GM23248 (cell line): ENCODE measurements at regions not wholly inside any gene's neighbourhood (a gene's known extent, or its start where the extent isn't known, plus 50 kb on each side); places are given as distances from the start of the nearest gene placed in this dataset.

Experiments
- DNase-seq: peaks from one replicate; pipeline ENCODE4 v3.0.0-alpha.2; 2015
- H2AFZ ChIP-seq: fragments of 200-600 bp; sonication (generic); 2 replicates; pipeline ENCODE4 v1.6.1; 2016; ENCODE audit warnings: antibody characterized with exemption
- H3F3A ChIP-seq: fragments of 200-600 bp; sonication (generic); 2 replicates; pipeline ENCODE4 v1.6.1; 2016; ENCODE audit warnings: mild to moderate bottlenecking, antibody characterized with exemption, mixed run types; ENCODE audit not compliant: insufficient read depth
- H3K27ac ChIP-seq: fragments of 200-600 bp; sonication (generic); 2 replicates; pipeline ENCODE4 v1.5.1; 2016; ENCODE audit warnings: mild to moderate bottlenecking
- H3K27me3 ChIP-seq: fragments of 200-600 bp; sonication (generic); replicated peaks from 2 replicates; pipeline ENCODE4 v1.6.1; 2016; ENCODE audit warnings: mild to moderate bottlenecking; ENCODE audit not compliant: insufficient read depth
- H3K36me3 ChIP-seq: fragments of 200-600 bp; sonication (generic); 2 replicates; pipeline ENCODE4 v1.6.1; 2016; ENCODE audit warnings: low read depth, mild to moderate bottlenecking
- H3K4me1 ChIP-seq: fragments of 200-600 bp; sonication (generic); 2 replicates; pipeline ENCODE4 v1.6.1; 2016; ENCODE audit warnings: mild to moderate bottlenecking; ENCODE audit not compliant: insufficient read depth
- H3K4me2 ChIP-seq: fragments of 200-600 bp; sonication (generic); one replicate; pipeline ENCODE4 v1.6.1; 2016; ENCODE audit warnings: mild to moderate bottlenecking; ENCODE audit not compliant: unreplicated experiment
- H3K4me3 ChIP-seq: fragments of 200-600 bp; sonication (generic); 2 replicates; pipeline ENCODE4 v1.5.1; 2016; ENCODE audit warnings: mild to moderate bottlenecking
- H3K79me2 ChIP-seq: fragments of 200-600 bp; sonication (generic); 2 replicates; pipeline ENCODE4 v1.6.1; 2016; ENCODE audit warnings: mild to moderate bottlenecking; ENCODE audit not compliant: insufficient read depth
- H3K9ac ChIP-seq: fragments of 200-600 bp; sonication (generic); 2 replicates; pipeline ENCODE4 v1.6.1; 2016; ENCODE audit warnings: mild to moderate bottlenecking
- H3K9me2 ChIP-seq: fragments of 200-600 bp; sonication (generic); 2 replicates; pipeline ENCODE4 v1.6.1; 2016; ENCODE audit warnings: mixed run types, mild to moderate bottlenecking, moderate library complexity; ENCODE audit not compliant: insufficient read depth
- H3K9me3 ChIP-seq: fragments of 200-600 bp; sonication (generic); one replicate; pipeline ENCODE4 v1.6.1; 2017; ENCODE audit warnings: low read depth
- H4K20me1 ChIP-seq: fragments of 200-600 bp; sonication (generic); 2 replicates; pipeline ENCODE4 v1.6.0; 2016; ENCODE audit not compliant: insufficient read depth
- EZH2 ChIP-seq: fragments of 200-600 bp; sonication (generic); IDR thresholded peaks from 2 replicates; pipeline ENCODE4 v1.6.1; 2018; ENCODE audit warnings: antibody characterized with exemption, mild to moderate bottlenecking; ENCODE audit not compliant: insufficient read depth, poor library complexity, severe bottlenecking
- EZH2phosphoT487 ChIP-seq: fragments of 200-600 bp; sonication (generic); IDR thresholded peaks from 2 replicates; pipeline ENCODE4 v1.6.1; 2018; ENCODE audit warnings: antibody characterized with exemption, moderate library complexity, mild to moderate bottlenecking, low read depth; ENCODE audit not compliant: insufficient read depth
- WGBS, 2 experiments: methylation state at CpG; one replicate each; pipeline ENCODE4 v1.1.6; 2015 to 2017; ENCODE audit warnings: low lambda C conversion rate in 2 of 2, low coverage in 1 of 2; ENCODE audit errors: missing lambda C conversion rate in 2 of 2; 5-methylcytosine and 5-hydroxymethylcytosine counted together
- in situ Hi-C: fragments of 300-500 bp; cut with MboI; formaldehyde crosslinking; loops from 2 replicates; pipeline ENCODE4 v1.15.0; 2020

DNA sequence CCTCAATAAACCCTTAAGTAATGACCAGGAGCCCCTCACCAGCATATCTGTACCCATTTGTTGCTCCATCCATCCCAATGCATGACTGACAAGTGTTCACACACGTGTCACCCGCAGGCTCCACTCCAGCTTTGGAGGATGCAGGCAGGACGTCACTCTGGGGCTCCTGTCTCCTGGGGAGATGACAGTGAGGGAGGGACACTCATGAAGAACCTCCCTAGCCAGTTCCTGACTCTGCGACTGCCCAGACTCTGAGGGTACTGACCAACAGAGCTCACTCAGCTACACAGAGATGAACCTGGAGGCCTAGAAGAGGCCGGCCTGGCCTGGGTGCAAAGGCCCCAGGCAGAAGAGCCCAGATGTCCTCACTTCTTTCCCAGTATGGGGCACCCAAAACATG, 135.1 kb upstream of the RET start:
- Histone ChIP-seq H4K20me1 (no peaks in the 10 kb centered on the region), H3K9ac (no peak overlapping the region), H3K36me3 (no peaks in the 10 kb centered on the region), H3K27me3 (peaks cover 6% of the 10 kb centered on the region; the same call in 1 of the 2 replicates), H3F3A (no peaks in the 10 kb centered on the region), H3K4me1 (no peaks in the 10 kb centered on the region), H3K4me3 (no peak overlapping the region), H3K4me2 (no peak overlapping the region), H3K79me2 (no peaks in the 10 kb centered on the region), H2AFZ (no peak overlapping the region), H3K9me2 (no peaks in the 10 kb centered on the region), H3K9me3 (no peaks in the 10 kb centered on the region), H3K27ac (no peak overlapping the region)
- in situ Hi-C loops = no loop called here
- 40 to 56% methylated on average over 5 of the region's 5 CpGs for WGBS, 2 experiments
- TF ChIP-seq EZH2phosphoT487 (no peak), EZH2 (no peak)
- no peak for DNase-seq

- in situ Hi-C loops = no loop called here
- no peak for TF ChIP-seq EZH2
- no peak for TF ChIP-seq EZH2phosphoT487
- H2AFZ ChIP-seq = no peak overlapping the region
- H3K27me3 ChIP-seq = peaks cover 8% of the 10 kb centered on the region; the same call in 1 of the 2 replicates
- H4K20me1 ChIP-seq = no peaks in the 10 kb centered on the region
- H3K79me2 ChIP-seq = no peaks in the 10 kb centered on the region
- no peaks in the 10 kb centered on the region for H3K9me3 ChIP-seq
- 44 to 45% methylated on average over 7 of the region's 7 CpGs for WGBS, 2 experiments
- H3K9ac ChIP-seq = no peak overlapping the region
- no peak for DNase-seq
- H3K4me2 ChIP-seq = no peak overlapping the region
- H3K4me3 ChIP-seq = no peak overlapping the region
- H3K27ac ChIP-seq = no peak overlapping the region
- H3K36me3 ChIP-seq = no peaks in the 10 kb centered on the region
- H3K9me2 ChIP-seq = no peaks in the 10 kb centered on the region
- H3K4me1 ChIP-seq = no peaks in the 10 kb centered on the region
- no peaks in the 10 kb centered on the region for H3F3A ChIP-seq
Observed at GRCh38 chr10:42942279-42942950, 134.5 kb upstream of the RET start.

GRCh38 chr10:42943025-42943818, 133.6 kb upstream of the RET start:
- Histone ChIP-seq H3K4me1 (no peaks in the 10 kb centered on the region), H2AFZ (no peak overlapping the region), H3K9ac (no peak overlapping the region), H3K79me2 (no peaks in the 10 kb centered on the region), H3K27me3 (peaks cover 15% of the 10 kb centered on the region; the same call in 1 of the 2 replicates), H3K36me3 (no peaks in the 10 kb centered on the region), H3K9me3 (no peaks in the 10 kb centered on the region), H3K9me2 (no peaks in the 10 kb centered on the region), H3F3A (no peaks in the 10 kb centered on the region), H3K4me2 (no peak overlapping the region), H4K20me1 (no peaks in the 10 kb centered on the region), H3K4me3 (no peak overlapping the region), H3K27ac (no peak overlapping the region)
- TF ChIP-seq EZH2phosphoT487 = no peak
- no peak for TF ChIP-seq EZH2
- WGBS, 2 experiments = 71 to 74% methylated on average over 9 of the region's 9 CpGs
- no peak for DNase-seq
- in situ Hi-C loops = no loop called here

DNA sequence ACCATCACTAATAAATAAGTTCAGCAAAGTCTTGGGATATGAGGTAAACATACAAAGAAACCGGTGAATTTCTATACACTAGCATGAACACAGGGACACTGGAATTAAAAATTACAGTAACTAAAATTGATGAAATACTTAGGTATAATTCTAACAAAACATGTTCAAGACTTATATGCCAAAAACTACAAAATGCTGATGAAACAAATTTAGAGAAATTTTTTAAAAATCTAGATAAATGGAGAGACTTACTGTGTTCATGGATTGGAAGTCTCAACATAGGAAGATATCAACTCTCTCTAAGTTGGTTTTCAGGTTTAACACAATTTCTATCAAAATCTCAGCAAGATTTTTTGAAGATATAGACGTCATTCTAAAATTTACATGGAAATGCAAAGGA, 128.8 kb upstream of the RET start:
- in situ Hi-C loops = no loop called here
- no peaks in the 10 kb centered on the region for H3K79me2 ChIP-seq

More for the DNA sequence above, 128.8 kb upstream of the RET start:
- no peak for DNase-seq
- no peaks in the 10 kb centered on the region for H3K36me3 ChIP-seq
- H3K9me3 ChIP-seq = no peaks in the 10 kb centered on the region
- H3K9ac ChIP-seq = no peak overlapping the region
- H3K27ac ChIP-seq = no peak overlapping the region
- H3K4me1 ChIP-seq = no peaks in the 10 kb centered on the region
- peaks cover 43% of the 10 kb centered on the region for H3K27me3 ChIP-seq
- H4K20me1 ChIP-seq = no peaks in the 10 kb centered on the region
- H3K9me2 ChIP-seq = no peaks in the 10 kb centered on the region
- no peak for TF ChIP-seq EZH2
- no peak for TF ChIP-seq EZH2phosphoT487
- H3K4me3 ChIP-seq = no peak overlapping the region
- no peak overlapping the region for H3K4me2 ChIP-seq
- H2AFZ ChIP-seq = no peak overlapping the region
- WGBS, 2 experiments = 43 to 45% methylated on average over 2 of the region's 2 CpGs
- H3F3A ChIP-seq = no peaks in the 10 kb centered on the region
